ENCODE measurements at regions not wholly inside any gene's neighbourhood (a gene's known extent, or its start where the extent isn't known, plus 50 kb on each side); places are given as distances from the start of the nearest gene placed in this dataset.

GRCh38 chr7:67955061-67955460 is 958.4 kb downstream of the TYW1 start:
- no peak for TF ChIP-seq EZH2 (IDR thresholded peaks at IDR 0.05; ENCODE audit: low read length, unreplicated experiment)
- no peak for TF ChIP-seq CTCF (conservative IDR thresholded peaks at IDR 0.05; ENCODE audit: low read depth, low read length)
- TF ChIP-seq EZH2phosphoT487 (IDR thresholded peaks at IDR 0.05; ENCODE audit: borderline replicate concordance, low read length) = no peak
